GM18858 (cell line): ENCODE measurements at regions not wholly inside any gene's neighbourhood (a gene's known extent, or its start where the extent isn't known, plus 50 kb on each side); places are given as distances from the start of the nearest gene placed in this dataset.
"Not testable (repeated sequence)": the region's sequence is repeated elsewhere in the genome, so short reads cannot be mapped to it uniquely, and the experiment has no call there.

Experiments used
- ATAC-seq: cut with Tn5 transposase; IDR thresholded peaks from one replicate; pipeline ENCODE4 v1.9.1; 2021; ENCODE audit not compliant: unreplicated experiment

DNA sequence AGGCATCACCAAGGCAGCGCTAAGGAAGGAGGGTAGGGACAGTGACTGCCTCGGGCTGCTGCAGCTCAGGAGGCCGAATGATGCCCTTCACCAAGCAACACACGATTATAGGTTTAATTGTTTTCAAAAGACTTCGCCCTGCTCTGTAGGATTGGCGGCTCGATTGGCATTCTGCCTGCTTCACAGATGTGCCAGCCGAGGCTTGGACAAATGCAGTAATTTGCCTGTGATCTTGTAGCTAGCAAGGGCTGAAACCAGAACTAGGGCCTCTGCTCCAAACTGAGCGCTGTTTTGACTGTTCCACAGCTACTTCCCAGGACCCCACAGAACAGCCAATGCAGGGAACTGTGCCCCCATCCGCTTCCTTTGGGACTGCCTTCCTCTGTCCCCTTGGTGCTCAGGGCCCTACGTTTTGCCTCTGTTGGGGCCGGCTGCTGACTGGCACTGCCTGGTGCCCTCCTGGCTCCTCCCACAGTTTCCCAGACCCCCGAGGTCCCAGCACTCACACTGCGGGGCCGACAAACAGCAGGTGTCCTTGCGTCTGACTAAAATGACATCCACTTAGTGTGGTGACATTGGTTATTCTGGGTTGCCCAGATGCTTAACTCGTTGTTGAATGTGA lies 62.6 kb upstream of the EN2 start:
- no peak for ATAC-seq

GRCh38 chr7:155396661-155397060 lies 61.3 kb upstream of the EN2 start:
- no peak for ATAC-seq

DNA sequence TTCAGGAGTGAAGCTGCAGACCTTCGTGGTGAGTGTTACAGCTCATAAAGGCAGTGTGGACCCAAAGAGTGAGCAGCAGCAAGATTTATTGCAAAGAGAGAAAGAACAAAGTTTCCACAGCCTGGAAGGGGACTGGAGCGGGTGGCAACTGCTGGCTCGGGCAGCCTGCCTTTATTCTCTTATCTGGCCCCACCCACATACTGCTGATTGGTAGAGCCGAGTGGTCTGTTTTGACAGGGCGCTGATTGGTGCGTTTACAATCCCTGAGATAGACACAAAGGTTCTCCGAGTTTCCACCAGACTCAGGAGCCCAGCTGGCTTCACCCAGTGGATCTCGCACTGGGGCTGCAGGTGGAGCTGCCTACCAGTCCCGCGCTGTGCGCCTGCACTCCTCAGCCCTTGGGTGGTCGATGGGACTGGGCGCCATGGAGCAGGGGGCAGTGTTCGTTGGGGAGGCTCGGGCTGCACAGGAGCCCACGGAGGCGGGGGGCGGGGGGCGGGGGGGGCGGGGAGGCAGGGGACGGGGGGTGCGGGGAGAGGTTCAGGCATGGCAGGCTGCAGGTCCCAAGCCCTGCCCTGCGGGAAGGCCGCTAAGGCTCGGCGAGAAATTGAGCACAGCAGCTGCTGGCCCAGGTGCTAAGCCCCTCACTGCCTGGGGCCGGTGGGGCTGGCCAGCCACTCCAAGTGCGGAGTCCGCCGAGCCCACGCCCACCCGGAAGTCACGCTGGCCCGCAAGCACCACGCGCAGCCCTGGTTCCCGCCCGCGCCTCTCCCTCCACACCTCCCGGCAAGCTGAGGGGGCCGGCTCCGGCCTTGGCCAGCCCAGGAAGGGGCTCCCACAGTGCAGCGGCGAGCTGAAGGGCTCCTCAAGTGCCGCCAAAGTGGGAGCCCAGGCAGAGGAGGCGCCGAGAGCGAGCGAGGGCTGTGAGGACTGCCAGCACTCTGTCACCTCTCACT lies 59.9 kb upstream of the EN2 start:
- ATAC-seq = not testable (repeated sequence)

GRCh38 chr7:155398944-155399343 lies 59.0 kb upstream of the EN2 start:
- no peak for ATAC-seq

GRCh38 chr7:155399577-155399976 lies 58.4 kb upstream of the EN2 start:
- ATAC-seq = no peak

DNA sequence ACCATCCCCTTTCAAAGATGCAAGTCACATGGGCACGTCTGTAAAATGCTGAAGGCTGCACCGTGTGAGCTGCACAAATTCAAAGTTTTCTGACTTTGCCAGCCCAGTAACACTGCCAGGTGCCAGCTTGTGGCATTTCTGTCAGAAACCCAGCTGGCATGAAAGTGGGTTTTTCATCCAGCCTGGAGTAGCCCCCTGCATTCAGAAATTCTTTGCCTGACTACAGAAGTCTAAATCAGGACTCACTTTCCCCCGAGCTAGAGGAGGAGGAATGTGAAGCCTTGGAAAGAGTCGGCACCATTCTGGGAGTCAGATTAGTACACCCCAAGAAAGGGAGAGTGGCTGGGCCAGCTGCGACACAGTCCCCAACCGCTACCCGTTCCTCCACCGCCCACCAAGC lies 56.7 kb upstream of the EN2 start:
- no peak for ATAC-seq

DNA sequence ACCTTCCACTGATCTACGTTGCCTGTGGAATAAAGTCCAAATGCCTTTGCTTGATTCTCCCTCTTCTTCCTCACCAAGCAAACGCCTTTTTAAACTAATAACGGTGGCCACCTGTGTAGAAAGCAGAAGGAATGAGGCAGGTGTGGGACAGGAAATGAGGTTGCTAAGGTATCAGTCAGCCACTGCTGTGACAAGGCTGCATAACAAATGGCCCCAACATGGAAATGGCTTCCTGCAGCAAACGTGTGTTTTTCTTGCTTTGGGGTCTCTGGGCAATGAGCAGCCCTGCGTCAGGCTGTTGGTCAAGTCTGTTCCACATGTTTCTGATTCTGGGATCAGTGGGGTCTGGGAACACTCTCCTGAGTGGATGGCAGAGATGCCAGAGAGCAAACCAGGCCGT lies 56.0 kb upstream of the EN2 start:
- ATAC-seq = no peak

DNA sequence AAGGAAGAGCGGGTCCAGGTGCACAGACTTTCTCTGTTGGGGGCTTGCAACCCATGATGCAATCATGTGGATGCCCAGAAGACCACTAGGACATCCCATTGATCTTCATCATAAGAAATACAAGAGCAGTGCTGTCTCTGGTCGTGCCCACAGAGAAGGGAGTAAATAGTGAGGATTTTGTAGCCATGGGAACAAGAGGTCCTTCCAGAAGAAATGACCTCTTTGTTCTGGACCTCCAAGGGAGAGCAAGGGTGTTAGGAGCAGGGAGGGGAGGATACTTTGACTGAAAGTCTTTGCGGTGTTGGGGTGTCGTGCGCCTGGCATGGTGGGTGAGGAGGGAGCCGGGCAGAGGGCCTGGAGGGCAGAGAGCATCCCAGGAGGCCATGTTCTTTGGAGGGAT lies 55.0 kb upstream of the EN2 start:
- ATAC-seq = no peak

DNA sequence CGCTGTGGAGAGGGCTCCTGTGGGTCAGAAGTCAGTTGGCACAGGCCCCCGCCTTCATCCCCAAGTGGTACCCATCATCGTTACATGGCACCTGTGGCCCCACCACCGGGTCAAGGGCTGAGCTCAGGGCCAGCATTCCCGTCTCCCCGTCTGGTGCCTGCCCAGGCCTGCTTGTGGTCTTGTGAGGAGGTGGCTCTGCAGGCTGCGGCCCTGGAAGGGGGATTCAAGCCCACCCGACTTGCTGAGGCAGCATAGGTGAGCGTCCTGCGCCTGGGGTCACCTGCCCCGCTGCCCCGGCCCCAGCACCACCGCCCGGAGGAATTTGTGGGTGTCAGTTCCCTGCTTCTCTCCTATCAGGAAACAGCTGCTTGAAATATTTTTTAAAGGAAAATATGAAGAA lies 53.0 kb upstream of the EN2 start:
- ATAC-seq = no peak

DNA sequence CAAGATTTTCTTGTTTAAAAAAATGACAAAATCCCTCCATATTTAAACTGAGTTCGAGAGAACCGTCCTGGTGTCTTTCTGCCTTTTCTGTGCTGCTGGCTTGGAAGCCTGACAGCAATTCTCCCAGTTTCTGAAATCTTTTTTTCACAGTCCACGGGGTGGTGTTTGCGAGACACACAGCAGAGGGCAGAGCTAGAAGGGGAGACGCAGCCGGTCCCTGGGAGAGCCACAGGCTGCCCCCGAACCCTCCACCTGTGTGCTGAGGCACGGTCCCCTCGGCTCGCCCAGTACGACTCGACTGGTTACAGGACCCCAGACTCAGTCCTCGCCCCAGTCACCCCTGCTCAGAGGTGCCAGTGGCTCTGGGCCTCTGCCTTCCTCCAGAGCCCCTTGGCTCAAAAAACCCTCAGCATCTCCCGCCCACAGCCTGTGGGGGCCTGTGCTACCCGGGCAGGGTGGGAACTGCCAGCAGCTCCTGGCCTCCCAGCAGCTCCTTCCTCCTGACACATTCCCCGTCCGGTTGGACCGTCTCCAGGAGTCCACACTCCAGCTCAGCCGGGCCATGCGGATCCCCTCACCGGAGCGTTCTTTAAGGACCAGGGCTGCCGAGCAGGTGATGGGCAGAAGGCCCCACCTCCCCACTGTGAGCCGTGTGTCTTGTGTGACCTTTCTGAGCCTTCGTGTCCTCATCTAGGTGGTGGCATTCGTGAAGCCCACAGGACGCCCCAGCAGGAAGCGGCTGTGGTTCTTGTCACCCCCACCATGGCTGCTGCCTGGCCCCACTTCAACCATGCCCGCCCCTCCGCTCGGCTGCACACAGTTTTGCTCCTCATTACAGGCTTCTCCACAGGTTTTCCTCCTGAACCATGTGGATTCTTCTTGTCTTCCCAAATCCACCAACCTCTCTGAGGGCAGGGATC lies 52.3 kb upstream of the EN2 start:
- ATAC-seq = no peak

- ATAC-seq = no peak
Measured at GRCh38 chr7:155407799-155408198, 50.1 kb upstream of the EN2 start.
